ENCODE measurements at regions not wholly inside any gene's neighbourhood (a gene's known extent, or its start where the extent isn't known, plus 50 kb on each side); places are given as distances from the start of the nearest gene placed in this dataset.

DNA sequence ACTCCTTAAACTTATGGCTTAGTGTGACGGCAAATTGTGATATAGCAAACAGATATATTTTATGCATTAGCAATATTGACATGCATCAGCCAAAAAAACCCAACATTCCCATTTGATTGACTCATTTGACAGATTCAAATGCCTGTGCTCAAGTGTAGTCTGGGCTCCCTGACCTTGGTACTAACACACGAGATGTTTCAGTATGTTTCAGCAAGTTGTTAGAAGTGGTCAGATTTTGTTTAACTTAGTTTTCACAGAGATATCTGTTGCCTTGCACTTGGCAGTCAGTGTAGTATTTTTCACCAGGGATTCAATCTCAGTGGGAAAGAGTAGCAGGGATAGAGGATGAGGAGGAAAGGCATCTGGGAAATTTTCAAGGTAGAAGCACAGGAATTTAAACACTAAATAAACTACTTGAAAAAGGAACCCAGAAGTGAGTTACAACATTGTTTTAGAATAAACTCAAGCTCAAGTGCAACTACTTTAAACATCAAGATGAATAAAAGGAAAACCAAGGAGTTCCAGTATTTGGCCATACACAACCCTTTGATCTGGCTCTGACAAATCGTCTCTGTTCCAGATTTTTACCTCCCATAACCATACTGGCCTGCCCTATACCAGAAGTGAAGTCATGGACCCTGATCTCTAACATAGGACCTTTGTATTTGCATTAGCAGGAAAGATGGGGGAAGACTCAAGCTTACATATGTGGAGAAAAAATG lies 56.5 kb upstream of the BLID start:
- ChIA-PET CTCF (no interaction called here), POLR2A (no interaction called here)
- Mint-ChIP-seq H3K9me3 (peaks cover 0 to 16% (median 0%) of the 10 kb centered on the region in 11 donors), H3K36me3 (no peaks in the 10 kb centered on the region), H3K4me3 (no peak overlapping the region), H3K4me1 (no peaks in the 10 kb centered on the region), H3K27me3 (peaks cover 0 to 25% (median 15%) of the 10 kb centered on the region in 5 donors), H3K27ac (no peak overlapping the region)
- Histone ChIP-seq H3K4me3 (ENCODE audit: low read length) (no peak overlapping the region), H3K9me3 (ENCODE audit: control insufficient read depth in 2 of 3, low read length in 3 of 3) (no peaks in the 10 kb centered on the region), H3K4me1 (ENCODE audit: control insufficient read depth in 2 of 2, insufficient read depth in 2 of 2, low read length in 2 of 2) (no peaks in the 10 kb centered on the region), H3K36me3 (ENCODE audit: control insufficient read depth in 2 of 3, insufficient read depth in 3 of 3, low read length in 3 of 3) (no peaks in the 10 kb centered on the region), H3K27me3 (ENCODE audit: control insufficient read depth in 2 of 2, insufficient read depth in 2 of 2, low read length in 2 of 2) (no peaks in the 10 kb centered on the region), H3K27ac (ENCODE audit: low read depth, low read length) (no peak overlapping the region)
- no peak for ATAC-seq
- DNase-seq, result no peak
- intact Hi-C loops (cut with micrococcal nuclease), result no loop called here

DNA sequence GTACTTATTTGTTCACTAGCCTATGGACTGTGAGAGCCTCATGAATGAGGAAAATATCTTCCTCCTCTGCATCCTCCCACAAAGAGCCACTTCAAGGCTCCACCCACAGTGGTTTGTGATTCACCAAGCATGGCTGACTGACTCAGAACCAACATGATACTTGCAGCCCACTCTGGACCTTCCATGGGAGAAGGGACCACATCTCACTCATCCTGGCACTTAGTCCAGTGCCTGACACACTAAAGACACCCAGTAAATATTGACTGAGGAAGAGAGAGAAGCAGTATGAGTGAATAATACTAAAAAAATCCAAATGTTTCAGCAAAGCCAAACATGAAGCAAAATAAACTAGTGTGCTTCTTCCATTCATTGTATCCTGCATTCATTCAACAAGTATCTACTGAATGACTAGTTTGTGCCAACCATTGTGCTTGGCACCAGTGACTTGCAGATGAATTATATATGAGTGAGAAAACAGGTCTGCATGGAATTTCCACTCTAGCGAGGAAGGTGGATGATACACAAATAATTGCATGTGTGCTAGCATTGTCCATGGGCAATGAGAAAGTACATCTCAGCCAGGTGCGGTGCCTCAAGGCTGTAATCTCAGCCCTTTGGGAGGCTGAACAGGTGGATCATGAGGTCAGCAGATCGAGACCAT lies 54.9 kb upstream of the BLID start:
- POLR2A ChIA-PET, result no interaction called here
- DNase-seq, result no peak
- CTCF ChIA-PET, result no interaction called here
- no peaks in the 10 kb centered on the region for H3K27me3 ChIP-seq (ENCODE audit: control insufficient read depth in 2 of 2, insufficient read depth in 2 of 2, low read length in 2 of 2)
- Mint-ChIP-seq H3K9me3 (peaks cover 0 to 7% (median 0%) of the 10 kb centered on the region in 11 donors), H3K27ac (no peak overlapping the region), H3K4me1 (no peaks in the 10 kb centered on the region), H3K36me3 (no peaks in the 10 kb centered on the region), H3K4me3 (no peak overlapping the region), H3K27me3 (peaks cover 0 to 28% (median 15%) of the 10 kb centered on the region in 5 donors)
- no peak for ATAC-seq
- no peaks in the 10 kb centered on the region for H3K9me3 ChIP-seq (ENCODE audit: control insufficient read depth in 2 of 3, low read length in 3 of 3)
- intact Hi-C loops (cut with micrococcal nuclease), result no loop called here
- no peak overlapping the region for H3K27ac ChIP-seq (ENCODE audit: low read depth, low read length)
- no peaks in the 10 kb centered on the region for H3K4me1 ChIP-seq (ENCODE audit: control insufficient read depth in 2 of 2, insufficient read depth in 2 of 2, low read length in 2 of 2)
- no peaks in the 10 kb centered on the region for H3K36me3 ChIP-seq (ENCODE audit: control insufficient read depth in 2 of 3, insufficient read depth in 3 of 3, low read length in 3 of 3)
- H3K4me3 ChIP-seq (ENCODE audit: low read length), result no peak overlapping the region

DNA sequence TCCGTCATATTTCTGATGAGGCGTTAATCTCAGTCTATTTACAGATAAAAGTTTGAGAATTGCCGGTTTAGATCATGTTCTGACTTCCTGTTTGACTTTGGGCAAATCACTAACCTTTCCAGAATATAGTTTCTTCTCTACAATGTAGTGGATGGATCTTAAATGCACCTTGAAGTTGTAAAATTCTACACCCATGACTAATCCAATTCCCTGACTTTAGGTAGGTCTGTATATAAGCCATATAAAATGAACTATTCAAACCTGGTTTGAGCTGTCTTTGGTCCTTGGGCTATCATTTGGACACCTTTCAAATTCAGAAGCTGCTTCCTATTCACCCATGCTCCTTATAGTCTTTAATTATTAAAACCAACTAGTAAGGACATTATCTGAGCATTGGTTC lies 52.2 kb upstream of the BLID start:
- H3K27me3 ChIP-seq (ENCODE audit: control insufficient read depth in 2 of 2, insufficient read depth in 2 of 2, low read length in 2 of 2), result no peaks in the 10 kb centered on the region
- H3K9me3 ChIP-seq (ENCODE audit: control insufficient read depth in 2 of 3, low read length in 3 of 3), result no peaks in the 10 kb centered on the region
- H3K4me3 ChIP-seq (ENCODE audit: low read length), result no peak overlapping the region
- CTCF ChIA-PET, result no interaction called here
- POLR2A ChIA-PET, result no interaction called here
- H3K27ac ChIP-seq (ENCODE audit: low read depth, low read length), result no peak overlapping the region
- H3K9me3 Mint-ChIP-seq, result peaks cover 0 to 6% (median 0%) of the 10 kb centered on the region in 11 donors
- no peak overlapping the region for H3K4me3 Mint-ChIP-seq
- intact Hi-C loops (cut with micrococcal nuclease), result no loop called here
- no peaks in the 10 kb centered on the region for H3K36me3 Mint-ChIP-seq
- H3K36me3 ChIP-seq (ENCODE audit: control insufficient read depth in 2 of 3, insufficient read depth in 3 of 3, low read length in 3 of 3), result no peaks in the 10 kb centered on the region
- no peak overlapping the region for H3K27ac Mint-ChIP-seq
- DNase-seq, result no peak
- peaks cover 0 to 41% (median 17%) of the 10 kb centered on the region in 5 donors for H3K27me3 Mint-ChIP-seq
- no peak for ATAC-seq
- no peaks in the 10 kb centered on the region for H3K4me1 ChIP-seq (ENCODE audit: control insufficient read depth in 2 of 2, insufficient read depth in 2 of 2, low read length in 2 of 2)
- no peaks in the 10 kb centered on the region for H3K4me1 Mint-ChIP-seq

DNA sequence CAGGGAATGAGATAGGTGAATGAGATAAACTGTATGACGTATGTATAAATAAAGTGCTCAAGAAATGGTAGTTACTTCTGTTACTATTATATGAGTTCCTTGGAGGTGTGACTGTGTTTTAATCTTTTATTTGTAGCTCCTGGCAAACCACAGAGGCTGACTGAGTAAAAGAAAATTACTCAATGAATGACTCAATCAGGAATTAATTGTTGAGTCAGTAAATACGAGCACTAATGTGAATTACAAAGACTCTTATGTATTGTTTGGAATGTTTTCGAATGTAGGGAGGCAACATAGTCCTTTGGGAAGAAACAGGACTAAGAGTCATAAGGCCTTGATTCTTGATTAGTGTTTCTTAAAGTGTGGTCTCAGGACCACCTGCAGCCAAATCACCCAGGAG lies 51.1 kb upstream of the BLID start:
- peaks cover 0 to 38% (median 11%) of the 10 kb centered on the region in 5 donors for H3K27me3 Mint-ChIP-seq
- no peak for ATAC-seq

DNA sequence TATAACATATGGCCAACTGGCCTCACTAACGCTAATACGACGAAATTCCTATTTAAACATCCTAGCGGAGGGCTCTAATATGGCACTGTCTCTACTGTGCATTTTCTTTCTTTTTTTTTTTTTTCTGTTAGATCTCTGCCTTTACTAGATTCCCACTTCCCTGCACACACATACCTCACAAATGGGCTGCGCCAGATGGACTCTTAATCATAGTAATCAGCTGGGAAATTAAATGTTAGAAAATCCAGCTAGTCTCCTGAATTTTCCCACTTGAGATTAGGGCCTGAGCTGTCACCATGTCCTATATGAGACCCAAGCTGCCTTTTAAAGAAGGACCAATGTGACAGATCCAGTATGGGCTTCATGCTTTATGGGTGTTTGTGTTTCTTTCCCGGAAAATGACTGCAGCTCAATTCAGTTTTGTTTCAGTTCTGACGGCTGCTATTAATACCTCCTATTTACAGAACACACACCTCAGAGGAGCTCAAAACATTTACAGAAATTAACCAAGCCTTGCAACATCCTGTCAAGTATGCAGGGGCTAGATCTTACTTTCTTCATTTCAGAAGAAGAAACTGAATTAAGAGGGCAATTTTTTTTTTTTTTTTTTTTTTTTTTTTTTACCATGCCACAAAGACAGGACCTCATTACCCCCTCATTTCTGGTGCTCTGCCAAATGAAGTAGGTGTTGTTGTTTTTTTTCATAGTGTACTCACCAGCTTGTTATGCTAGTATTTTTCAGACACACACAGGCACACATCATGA lies 49.8 kb upstream of the BLID start:
- no peaks in the 10 kb centered on the region for H3K36me3 Mint-ChIP-seq
- ChIA-PET CTCF (no interaction called here), POLR2A (interaction anchor here (0.6 kb wide), 1 partner anchor 54 kb away, joined by 3 read pairs; no protein-coding TSS in a partner anchor)
- peaks cover 0 to 35% (median 11%) of the 10 kb centered on the region in 5 donors for H3K27me3 Mint-ChIP-seq
- intact Hi-C loops (cut with micrococcal nuclease), result no loop called here
- peaks cover 0 to 4% (median 0%) of the 10 kb centered on the region in 11 donors for H3K9me3 Mint-ChIP-seq
- no peak overlapping the region for H3K4me3 Mint-ChIP-seq
- no peak for ATAC-seq
- H3K27ac Mint-ChIP-seq, result no peak overlapping the region
- H3K4me3 ChIP-seq (ENCODE audit: low read length), result no peak overlapping the region
- H3K9me3 ChIP-seq (ENCODE audit: control insufficient read depth in 2 of 3, low read length in 3 of 3), result no peaks in the 10 kb centered on the region
- H3K36me3 ChIP-seq (ENCODE audit: control insufficient read depth in 2 of 3, insufficient read depth in 3 of 3, low read length in 3 of 3), result no peaks in the 10 kb centered on the region
- H3K27me3 ChIP-seq (ENCODE audit: control insufficient read depth in 2 of 2, insufficient read depth in 2 of 2, low read length in 2 of 2), result no peaks in the 10 kb centered on the region
- no peaks in the 10 kb centered on the region for H3K4me1 Mint-ChIP-seq
- no peak for DNase-seq
- H3K4me1 ChIP-seq (ENCODE audit: control insufficient read depth in 2 of 2, insufficient read depth in 2 of 2, low read length in 2 of 2), result no peaks in the 10 kb centered on the region
- H3K27ac ChIP-seq (ENCODE audit: low read depth, low read length), result no peak overlapping the region

More for the DNA sequence above, 51.1 kb upstream of the BLID start:
- Histone ChIP-seq H3K9me3 (ENCODE audit: control insufficient read depth in 2 of 3, low read length in 3 of 3) (no peaks in the 10 kb centered on the region), H3K36me3 (ENCODE audit: control insufficient read depth in 2 of 3, insufficient read depth in 3 of 3, low read length in 3 of 3) (no peaks in the 10 kb centered on the region), H3K27ac (ENCODE audit: low read depth, low read length) (no peak overlapping the region), H3K4me3 (ENCODE audit: low read length) (no peak overlapping the region), H3K27me3 (ENCODE audit: control insufficient read depth in 2 of 2, insufficient read depth in 2 of 2, low read length in 2 of 2) (no peaks in the 10 kb centered on the region), H3K4me1 (ENCODE audit: control insufficient read depth in 2 of 2, insufficient read depth in 2 of 2, low read length in 2 of 2) (no peaks in the 10 kb centered on the region)
- intact Hi-C loops (cut with micrococcal nuclease), result no loop called here
- ChIA-PET CTCF (no interaction called here), POLR2A (no interaction called here)
- Mint-ChIP-seq H3K27ac (no peak overlapping the region), H3K9me3 (peaks cover 0 to 5% (median 0%) of the 10 kb centered on the region in 11 donors), H3K36me3 (no peaks in the 10 kb centered on the region), H3K4me3 (no peak overlapping the region), H3K4me1 (no peaks in the 10 kb centered on the region)
- no peak for DNase-seq
